AG10803 (cell line): ENCODE measurements at regions not wholly inside any gene's neighbourhood (a gene's known extent, or its start where the extent isn't known, plus 50 kb on each side); places are given as distances from the start of the nearest gene placed in this dataset.
A peak's percentile ranks its signal among the peaks of the same experiment; 100 is the strongest.

Experiments
- DNase-seq: peaks from one replicate; pipeline ENCODE4 v3.0.0; 2010; ENCODE audit warnings: low read depth
- H3K4me3 ChIP-seq: 2 replicates; pipeline ENCODE4 v1.5.1; 2011; ENCODE audit warnings: mild to moderate bottlenecking, low read length, control low read depth
- CTCF ChIP-seq: conservative IDR thresholded peaks from 2 replicates; pipeline ENCODE4 v1.5.1; 2011; ENCODE audit warnings: mild to moderate bottlenecking, low read length, control low read depth, inconsistent platforms

GRCh38 chr13:75136151-75136550, 345.8 kb downstream of the TBC1D4 start:
- no peak for DNase-seq
- no peak for TF ChIP-seq CTCF
- no peak overlapping the region for H3K4me3 ChIP-seq

DNA sequence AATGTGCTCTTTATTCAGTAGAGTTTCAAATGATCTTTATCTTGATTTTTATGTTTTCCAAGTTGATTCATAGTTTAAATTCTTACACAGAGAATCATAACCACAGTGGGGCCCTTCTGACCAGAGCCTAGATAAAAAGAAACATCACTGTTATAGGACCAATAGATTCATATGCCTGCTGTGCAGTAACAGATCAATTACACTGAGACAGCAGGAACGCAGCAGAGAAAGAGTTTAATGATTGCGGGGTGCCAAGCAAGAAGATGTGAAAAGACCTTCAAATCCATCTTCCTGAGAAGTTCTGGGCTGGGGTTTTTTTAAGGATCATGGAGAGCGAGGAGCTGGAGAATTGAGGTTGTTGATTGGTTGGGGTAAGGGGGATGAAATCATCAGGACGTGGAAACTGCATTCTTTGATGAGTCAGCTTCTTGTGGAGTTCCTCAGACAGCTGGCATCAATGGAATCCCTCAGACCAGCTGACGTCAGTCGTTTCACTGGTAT, 346.6 kb downstream of the TBC1D4 start:
- no peak overlapping the region for H3K4me3 ChIP-seq
- peak; percentile 95 for DNase-seq
- no peak for TF ChIP-seq CTCF

- DNase-seq, result no peak
- no peak overlapping the region for H3K4me3 ChIP-seq
- TF ChIP-seq CTCF, result no peak
Observed at GRCh38 chr13:75132701-75133695, 349.0 kb downstream of the TBC1D4 start.

- H3K4me3 ChIP-seq, result no peak overlapping the region
- peak; percentile 26 for DNase-seq
- TF ChIP-seq CTCF, result no peak
Observed at GRCh38 chr13:75129331-75129730, 352.6 kb downstream of the TBC1D4 start.

- DNase-seq, result no peak
- TF ChIP-seq CTCF, result no peak
- no peak overlapping the region for H3K4me3 ChIP-seq
Observed at GRCh38 chr13:75124415-75124814, 357.6 kb downstream of the TBC1D4 start.

DNA sequence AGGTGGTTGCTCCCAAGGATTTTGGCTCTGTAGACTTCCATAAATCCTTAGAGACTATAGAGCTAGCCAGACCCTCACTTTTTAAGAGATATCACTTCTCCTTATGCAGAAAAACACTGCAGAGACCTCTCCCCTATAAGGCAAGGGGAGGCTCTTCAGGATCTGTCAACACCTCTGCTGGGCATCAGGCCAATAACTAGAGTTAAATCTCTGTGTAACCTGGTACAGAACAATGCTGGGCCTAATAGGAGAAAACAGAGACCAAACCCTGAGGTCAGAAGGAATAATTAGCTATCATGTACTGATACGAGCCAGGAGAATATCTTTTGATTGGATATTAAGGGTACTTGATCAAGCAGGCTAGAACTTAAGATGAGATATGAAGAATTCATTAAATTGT, 358.5 kb downstream of the TBC1D4 start:
- DNase-seq, result no peak
- H3K4me3 ChIP-seq, result no peak overlapping the region
- TF ChIP-seq CTCF, result no peak

- DNase-seq, result no peak
- TF ChIP-seq CTCF, result no peak
- no peak overlapping the region for H3K4me3 ChIP-seq
Observed at GRCh38 chr13:75120085-75120484, 361.9 kb downstream of the TBC1D4 start.
